Erythroblast (primary cell): ENCODE measurements at regions not wholly inside any gene's neighbourhood (a gene's known extent, or its start where the extent isn't known, plus 50 kb on each side); places are given as distances from the start of the nearest gene placed in this dataset.

Experiments used
- GATA1 ChIP-seq: IDR thresholded peaks from 2 replicates; pipeline ENCODE4 v1.6.1; 2011; ENCODE audit warnings: low read depth, mild to moderate bottlenecking, control low read depth, low read length, moderate library complexity
- POLR2A ChIP-seq: IDR thresholded peaks from 2 replicates; pipeline ENCODE4 v1.6.1; 2011; ENCODE audit warnings: mild to moderate bottlenecking, low read length

GRCh38 chr7:50956522-50957155 lies 173.9 kb upstream of the GRB10 start:
- TF ChIP-seq POLR2A (no peak), GATA1 (no peak)
